ENCODE measurements at regions not wholly inside any gene's neighbourhood (a gene's known extent, or its start where the extent isn't known, plus 50 kb on each side); places are given as distances from the start of the nearest gene placed in this dataset.
A peak's percentile ranks its signal among the peaks of the same experiment; 100 is the strongest.

DNA sequence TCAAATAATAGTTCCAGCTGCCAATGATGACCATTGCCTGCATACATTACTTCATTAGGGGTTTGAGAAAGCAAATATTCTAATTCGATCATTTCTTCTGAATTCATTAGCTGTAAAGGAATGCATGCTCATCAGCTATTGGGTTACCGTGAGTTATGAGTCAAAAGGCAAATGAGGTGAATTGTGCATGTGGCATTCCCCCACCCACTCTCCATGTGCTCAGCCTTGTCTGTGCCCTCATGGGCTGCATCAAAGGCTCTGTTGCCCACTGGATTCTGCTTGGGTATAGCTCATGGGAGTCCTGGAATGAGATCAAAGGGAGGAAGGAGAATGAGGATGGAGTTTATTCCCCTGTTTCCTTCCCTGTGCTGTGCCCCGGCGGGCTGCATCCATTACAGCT is 99.3 kb upstream of the CHRNA7 start:
- Mint-ChIP-seq H3K27ac (no peak overlapping the region), H3K27me3 (peaks cover 6% of the 10 kb centered on the region), H3K36me3 (no peaks in the 10 kb centered on the region), H3K4me1 (ENCODE audit: unreplicated experiment) (no peaks in the 10 kb centered on the region), H3K4me3 (no peak overlapping the region), H3K9me3 (no peaks in the 10 kb centered on the region)
- no peak for DNase-seq (ENCODE audit: extremely low spot score, unreplicated experiment)
- TF ChIP-seq, protein P1, sequence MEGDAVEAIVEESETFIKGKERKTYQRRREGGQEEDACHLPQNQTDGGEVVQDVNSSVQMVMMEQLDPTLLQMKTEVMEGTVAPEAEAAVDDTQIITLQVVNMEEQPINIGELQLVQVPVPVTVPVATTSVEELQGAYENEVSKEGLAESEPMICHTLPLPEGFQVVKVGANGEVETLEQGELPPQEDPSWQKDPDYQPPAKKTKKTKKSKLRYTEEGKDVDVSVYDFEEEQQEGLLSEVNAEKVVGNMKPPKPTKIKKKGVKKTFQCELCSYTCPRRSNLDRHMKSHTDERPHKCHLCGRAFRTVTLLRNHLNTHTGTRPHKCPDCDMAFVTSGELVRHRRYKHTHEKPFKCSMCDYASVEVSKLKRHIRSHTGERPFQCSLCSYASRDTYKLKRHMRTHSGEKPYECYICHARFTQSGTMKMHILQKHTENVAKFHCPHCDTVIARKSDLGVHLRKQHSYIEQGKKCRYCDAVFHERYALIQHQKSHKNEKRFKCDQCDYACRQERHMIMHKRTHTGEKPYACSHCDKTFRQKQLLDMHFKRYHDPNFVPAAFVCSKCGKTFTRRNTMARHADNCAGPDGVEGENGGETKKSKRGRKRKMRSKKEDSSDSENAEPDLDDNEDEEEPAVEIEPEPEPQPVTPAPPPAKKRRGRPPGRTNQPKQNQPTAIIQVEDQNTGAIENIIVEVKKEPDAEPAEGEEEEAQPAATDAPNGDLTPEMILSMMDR (conservative IDR thresholded peaks at IDR 0.05), result no peak

DNA sequence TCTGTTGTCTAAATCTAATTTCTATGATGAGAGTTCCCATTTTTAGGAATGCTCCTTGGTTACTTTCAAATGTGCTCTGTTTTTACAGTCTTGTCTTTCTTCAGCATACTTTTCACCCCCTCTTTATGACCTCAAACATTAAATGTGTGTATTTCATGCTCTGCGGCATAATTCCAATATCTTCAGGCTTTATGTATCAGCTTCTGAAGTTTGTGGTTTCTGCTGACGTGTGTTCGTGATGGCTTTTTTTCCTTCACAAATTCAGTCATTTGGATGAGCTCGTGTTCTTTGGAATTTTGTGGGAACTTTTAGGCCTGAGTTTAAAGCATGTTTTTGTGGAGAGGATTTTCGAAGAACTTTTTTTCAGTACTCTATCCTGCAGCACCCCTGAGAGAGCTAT is 97.7 kb upstream of the CHRNA7 start:
- TF ChIP-seq, protein P1 (conservative IDR thresholded peaks at IDR 0.05), result no peak
- H3K27me3 Mint-ChIP-seq, result peaks cover 6% of the 10 kb centered on the region
- DNase-seq (ENCODE audit: extremely low spot score, unreplicated experiment), result no peak
- H3K9me3 Mint-ChIP-seq, result no peaks in the 10 kb centered on the region
- no peak overlapping the region for H3K4me3 Mint-ChIP-seq
- H3K27ac Mint-ChIP-seq, result no peak overlapping the region
- H3K36me3 Mint-ChIP-seq, result no peaks in the 10 kb centered on the region
- H3K4me1 Mint-ChIP-seq (ENCODE audit: unreplicated experiment), result no peaks in the 10 kb centered on the region

DNA sequence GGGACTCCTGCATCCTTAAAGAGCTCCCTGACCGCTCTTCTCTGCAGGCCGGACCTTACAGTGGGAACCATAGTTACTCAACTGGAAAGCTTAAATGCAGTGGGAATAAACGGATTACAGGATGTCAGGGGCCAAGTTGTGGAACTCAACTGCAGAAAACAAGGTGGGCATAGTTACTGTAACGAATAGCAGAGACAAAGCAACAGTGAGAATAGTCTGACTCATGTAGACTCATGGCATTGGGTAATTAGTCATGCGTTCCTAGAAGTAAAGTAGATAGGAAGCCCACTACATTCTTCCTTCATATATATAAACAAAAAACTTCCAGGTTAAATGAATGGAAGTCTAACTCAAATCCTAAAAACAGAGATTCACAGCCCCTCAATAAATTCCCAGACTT is 95.5 kb upstream of the CHRNA7 start:
- Mint-ChIP-seq H3K9me3 (no peaks in the 10 kb centered on the region), H3K4me3 (no peak overlapping the region), H3K27me3 (peaks cover 6% of the 10 kb centered on the region), H3K36me3 (no peaks in the 10 kb centered on the region), H3K27ac (no peak overlapping the region), H3K4me1 (ENCODE audit: unreplicated experiment) (no peaks in the 10 kb centered on the region)
- TF ChIP-seq, protein P1 (conservative IDR thresholded peaks at IDR 0.05), result no peak
- no peak for DNase-seq (ENCODE audit: extremely low spot score, unreplicated experiment)

DNA sequence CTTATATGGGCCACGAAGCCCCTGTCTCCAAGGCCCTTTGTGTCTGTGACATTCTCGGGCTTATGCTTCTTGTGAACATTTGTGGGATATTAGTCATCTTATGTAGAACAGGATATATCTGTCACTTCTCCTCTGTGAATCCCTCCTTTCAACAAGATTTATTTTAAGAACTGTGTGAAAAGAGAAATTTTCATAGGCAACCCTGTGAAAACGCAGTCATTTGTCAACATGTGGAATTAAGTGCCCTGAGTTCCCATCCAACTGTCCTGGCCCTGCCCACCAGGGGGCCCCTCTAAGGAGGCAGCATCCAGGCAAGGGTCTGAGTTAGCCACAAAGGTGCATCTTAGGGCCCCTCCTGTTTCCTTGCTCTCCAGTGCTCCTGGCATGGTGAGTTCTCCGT is 76.8 kb upstream of the CHRNA7 start:
- no peak for DNase-seq (ENCODE audit: extremely low spot score, unreplicated experiment)
- Mint-ChIP-seq H3K36me3 (no peaks in the 10 kb centered on the region), H3K4me3 (no peak overlapping the region), H3K27me3 (peaks cover 5% of the 10 kb centered on the region), H3K27ac (no peak overlapping the region), H3K4me1 (ENCODE audit: unreplicated experiment) (no peaks in the 10 kb centered on the region), H3K9me3 (peaks cover under 1% of the 10 kb centered on the region)
- TF ChIP-seq, protein P1 (conservative IDR thresholded peaks at IDR 0.05), result peak; percentile 45

DNA sequence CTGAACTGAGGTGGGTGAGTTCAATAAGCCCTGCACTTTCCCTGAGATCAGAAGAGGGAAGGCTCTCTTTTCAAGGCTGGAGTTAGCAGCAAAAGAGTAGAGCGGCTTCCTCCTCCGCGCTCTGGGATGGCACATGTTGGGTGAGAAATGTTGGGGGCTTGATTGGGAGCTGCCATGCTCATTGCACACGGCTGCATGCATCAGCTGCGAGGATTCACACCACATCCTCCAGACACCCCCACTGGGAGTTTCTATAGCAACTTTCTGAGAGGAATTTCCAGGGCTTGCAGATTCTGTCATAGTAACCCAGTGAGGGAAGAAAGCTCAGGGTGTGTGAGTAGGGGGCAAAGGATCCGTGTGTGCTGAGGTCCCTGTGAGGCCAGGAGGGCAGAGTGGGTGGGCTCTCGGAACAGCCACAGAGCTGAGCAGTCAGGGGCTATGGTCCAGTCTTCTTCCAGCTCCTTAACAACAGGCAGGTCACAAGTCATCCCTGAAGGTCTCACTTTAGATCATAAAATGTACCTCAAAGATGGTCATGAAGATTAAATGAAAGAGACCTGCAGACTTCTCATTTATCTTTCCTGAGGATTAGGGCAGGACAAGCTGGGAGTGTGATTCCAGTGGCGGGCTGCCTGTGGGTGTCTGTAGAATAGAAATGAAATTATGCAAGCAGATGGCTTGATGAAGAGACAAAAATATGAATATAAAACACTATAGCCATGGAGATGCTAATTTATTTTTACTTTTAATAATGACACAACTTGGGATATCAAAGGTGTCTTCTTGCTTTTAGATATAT is 75.7 kb upstream of the CHRNA7 start:
- peaks cover 7% of the 10 kb centered on the region for H3K27me3 Mint-ChIP-seq
- no peak overlapping the region for H3K4me3 Mint-ChIP-seq
- DNase-seq (ENCODE audit: extremely low spot score, unreplicated experiment), result no peak
- H3K36me3 Mint-ChIP-seq, result no peaks in the 10 kb centered on the region
- TF ChIP-seq, protein P1 (conservative IDR thresholded peaks at IDR 0.05), result no peak
- no peaks in the 10 kb centered on the region for H3K4me1 Mint-ChIP-seq (ENCODE audit: unreplicated experiment)
- no peak overlapping the region for H3K27ac Mint-ChIP-seq
- H3K9me3 Mint-ChIP-seq, result peaks cover 11% of the 10 kb centered on the region

Data from type B pancreatic cell (in vitro differentiated cells).